22Rv1 (cell line): ENCODE measurements at regions not wholly inside any gene's neighbourhood (a gene's known extent, or its start where the extent isn't known, plus 50 kb on each side); places are given as distances from the start of the nearest gene placed in this dataset.

Experiments
- CTCF ChIP-seq: fragments of 450-650 bp; IDR thresholded peaks from 2 replicates; pipeline ENCODE4 v1.5.1; 2017; ENCODE audit warnings: mild to moderate bottlenecking
- ZFX ChIP-seq: fragments of 450-650 bp; IDR thresholded peaks from 2 replicates; pipeline ENCODE4 v1.6.1; 2017; ENCODE audit warnings: antibody characterized with exemption, borderline replicate concordance

GRCh38 chr12:19836056-19836455 lies 396.8 kb downstream of the AEBP2 start:
- no peak for TF ChIP-seq CTCF
- TF ChIP-seq ZFX: no peak
